ENCODE measurements at regions not wholly inside any gene's neighbourhood (a gene's known extent, or its start where the extent isn't known, plus 50 kb on each side); places are given as distances from the start of the nearest gene placed in this dataset.

DNA sequence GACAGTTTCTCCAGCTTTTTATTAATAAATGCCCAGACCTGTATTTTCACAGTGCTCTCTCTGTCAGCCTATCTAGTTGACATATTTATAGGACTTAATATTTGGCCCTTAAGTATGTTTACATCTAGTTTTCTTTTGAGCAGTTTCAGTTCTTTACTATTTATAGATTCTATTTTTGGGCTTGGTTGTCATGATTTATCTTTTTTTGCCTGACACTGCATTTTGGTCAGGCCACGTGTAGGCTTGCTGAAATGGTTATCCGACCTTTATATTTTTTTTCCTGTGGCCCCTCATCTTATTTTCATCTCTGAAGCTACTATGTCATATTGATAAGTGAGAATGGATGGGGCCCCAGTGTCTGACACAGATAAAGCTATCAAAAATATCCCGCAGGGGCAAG lies 515.4 kb upstream of the FZD8 start:
- ATAC-seq = no peak
- Histone ChIP-seq H3K9me3 (ENCODE audit: control insufficient read depth in 1 of 2, insufficient read depth in 1 of 2, low read depth in 1 of 2, low read length in 2 of 2) (peaks cover 7 to 14% of the 10 kb centered on the region in 2 experiments; a peak in 2 of 4 replicates), H3K9ac (ENCODE audit: low read length) (no peak overlapping the region)

More for the DNA sequence above, 515.4 kb upstream of the FZD8 start:
- no peak overlapping the region for H3K27ac ChIP-seq (ENCODE audit: low read depth, low read length)
- DNase-seq (ENCODE audit: low read depth, low spot score) = no peak
- H2AFZ ChIP-seq (ENCODE audit: low read depth, low read length, poor library complexity, severe bottlenecking) = no peak overlapping the region
- no peaks in the 10 kb centered on the region for H3K79me2 ChIP-seq (ENCODE audit: insufficient read depth, low read length)
- no peaks in the 10 kb centered on the region for H4K20me1 ChIP-seq (ENCODE audit: insufficient read depth)
- POLR2A ChIA-PET = no interaction called here
- no peaks in the 10 kb centered on the region for H3K36me3 ChIP-seq (ENCODE audit: control insufficient read depth in 1 of 2, insufficient read depth in 2 of 2, low read length in 2 of 2)
- H3K4me2 ChIP-seq (ENCODE audit: low read length) = no peak overlapping the region
- intact Hi-C loops (cut with micrococcal nuclease) = no loop called here
- H3K9me2 ChIP-seq (ENCODE audit: insufficient read depth) = no peaks in the 10 kb centered on the region
- no TSS peak for BruUV-seq (replicated peaks)
- no peak overlapping the region for H3K4me3 ChIP-seq (replicated peaks in 1 of 2; ENCODE audit: low read depth in 1 of 2, low read length in 2 of 2)
- CTCF ChIA-PET = no interaction called here
- no peaks in the 10 kb centered on the region for H3K4me1 ChIP-seq (ENCODE audit: control insufficient read depth in 1 of 2, insufficient read depth in 2 of 2, low read length in 2 of 2)
- TF ChIP-seq, protein P1, sequence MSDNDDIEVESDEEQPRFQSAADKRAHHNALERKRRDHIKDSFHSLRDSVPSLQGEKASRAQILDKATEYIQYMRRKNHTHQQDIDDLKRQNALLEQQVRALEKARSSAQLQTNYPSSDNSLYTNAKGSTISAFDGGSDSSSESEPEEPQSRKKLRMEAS (IDR thresholded peaks at IDR 0.05) = no peak
- TF ChIP-seq, protein P2, sequence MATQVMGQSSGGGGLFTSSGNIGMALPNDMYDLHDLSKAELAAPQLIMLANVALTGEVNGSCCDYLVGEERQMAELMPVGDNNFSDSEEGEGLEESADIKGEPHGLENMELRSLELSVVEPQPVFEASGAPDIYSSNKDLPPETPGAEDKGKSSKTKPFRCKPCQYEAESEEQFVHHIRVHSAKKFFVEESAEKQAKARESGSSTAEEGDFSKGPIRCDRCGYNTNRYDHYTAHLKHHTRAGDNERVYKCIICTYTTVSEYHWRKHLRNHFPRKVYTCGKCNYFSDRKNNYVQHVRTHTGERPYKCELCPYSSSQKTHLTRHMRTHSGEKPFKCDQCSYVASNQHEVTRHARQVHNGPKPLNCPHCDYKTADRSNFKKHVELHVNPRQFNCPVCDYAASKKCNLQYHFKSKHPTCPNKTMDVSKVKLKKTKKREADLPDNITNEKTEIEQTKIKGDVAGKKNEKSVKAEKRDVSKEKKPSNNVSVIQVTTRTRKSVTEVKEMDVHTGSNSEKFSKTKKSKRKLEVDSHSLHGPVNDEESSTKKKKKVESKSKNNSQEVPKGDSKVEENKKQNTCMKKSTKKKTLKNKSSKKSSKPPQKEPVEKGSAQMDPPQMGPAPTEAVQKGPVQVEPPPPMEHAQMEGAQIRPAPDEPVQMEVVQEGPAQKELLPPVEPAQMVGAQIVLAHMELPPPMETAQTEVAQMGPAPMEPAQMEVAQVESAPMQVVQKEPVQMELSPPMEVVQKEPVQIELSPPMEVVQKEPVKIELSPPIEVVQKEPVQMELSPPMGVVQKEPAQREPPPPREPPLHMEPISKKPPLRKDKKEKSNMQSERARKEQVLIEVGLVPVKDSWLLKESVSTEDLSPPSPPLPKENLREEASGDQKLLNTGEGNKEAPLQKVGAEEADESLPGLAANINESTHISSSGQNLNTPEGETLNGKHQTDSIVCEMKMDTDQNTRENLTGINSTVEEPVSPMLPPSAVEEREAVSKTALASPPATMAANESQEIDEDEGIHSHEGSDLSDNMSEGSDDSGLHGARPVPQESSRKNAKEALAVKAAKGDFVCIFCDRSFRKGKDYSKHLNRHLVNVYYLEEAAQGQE (IDR thresholded peaks at IDR 0.05; ENCODE audit: low read depth) = no peak
- no peak for TF ChIP-seq ZFX (IDR thresholded peaks at IDR 0.05)
- TF ChIP-seq, protein P3, sequence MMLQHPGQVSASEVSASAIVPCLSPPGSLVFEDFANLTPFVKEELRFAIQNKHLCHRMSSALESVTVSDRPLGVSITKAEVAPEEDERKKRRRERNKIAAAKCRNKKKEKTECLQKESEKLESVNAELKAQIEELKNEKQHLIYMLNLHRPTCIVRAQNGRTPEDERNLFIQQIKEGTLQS (IDR thresholded peaks at IDR 0.05) = no peak
- TF ChIP-seq POLR2A (IDR thresholded peaks at IDR 0.05; ENCODE audit: borderline replicate concordance, extremely low read depth, insufficient read depth, insufficient read length) = no peak
- TF ChIP-seq, protein P4, sequence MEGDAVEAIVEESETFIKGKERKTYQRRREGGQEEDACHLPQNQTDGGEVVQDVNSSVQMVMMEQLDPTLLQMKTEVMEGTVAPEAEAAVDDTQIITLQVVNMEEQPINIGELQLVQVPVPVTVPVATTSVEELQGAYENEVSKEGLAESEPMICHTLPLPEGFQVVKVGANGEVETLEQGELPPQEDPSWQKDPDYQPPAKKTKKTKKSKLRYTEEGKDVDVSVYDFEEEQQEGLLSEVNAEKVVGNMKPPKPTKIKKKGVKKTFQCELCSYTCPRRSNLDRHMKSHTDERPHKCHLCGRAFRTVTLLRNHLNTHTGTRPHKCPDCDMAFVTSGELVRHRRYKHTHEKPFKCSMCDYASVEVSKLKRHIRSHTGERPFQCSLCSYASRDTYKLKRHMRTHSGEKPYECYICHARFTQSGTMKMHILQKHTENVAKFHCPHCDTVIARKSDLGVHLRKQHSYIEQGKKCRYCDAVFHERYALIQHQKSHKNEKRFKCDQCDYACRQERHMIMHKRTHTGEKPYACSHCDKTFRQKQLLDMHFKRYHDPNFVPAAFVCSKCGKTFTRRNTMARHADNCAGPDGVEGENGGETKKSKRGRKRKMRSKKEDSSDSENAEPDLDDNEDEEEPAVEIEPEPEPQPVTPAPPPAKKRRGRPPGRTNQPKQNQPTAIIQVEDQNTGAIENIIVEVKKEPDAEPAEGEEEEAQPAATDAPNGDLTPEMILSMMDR (IDR thresholded peaks at IDR 0.05 in 2 of 3, conservative IDR thresholded peaks at IDR 0.05 in 1 of 3; ENCODE audit: borderline replicate concordance in 1 of 3, insufficient read depth in 1 of 3, low read depth in 2 of 3, low read length in 2 of 3) = no peak
- TF ChIP-seq RAD21 (IDR thresholded peaks at IDR 0.05; ENCODE audit: low read depth) = no peak
- TF ChIP-seq JUND (IDR thresholded peaks at IDR 0.05) = no peak
- TF ChIP-seq POLR2AphosphoS5 (IDR thresholded peaks at IDR 0.05; ENCODE audit: low read depth, low read length) = no peak
- no peak for TF ChIP-seq FOSL1 (IDR thresholded peaks at IDR 0.05; ENCODE audit: low read depth)
- TF ChIP-seq ELF1 (IDR thresholded peaks at IDR 0.05; ENCODE audit: borderline replicate concordance, low read depth) = no peak
- no peak for TF ChIP-seq EZH2 (IDR thresholded peaks at IDR 0.05)
- TF ChIP-seq EZH2phosphoT487 (IDR thresholded peaks at IDR 0.05; ENCODE audit: borderline replicate concordance) = no peak
- TF ChIP-seq CEBPB (IDR thresholded peaks at IDR 0.05; ENCODE audit: low read depth) = no peak
- no peak for TF ChIP-seq SIN3A (IDR thresholded peaks at IDR 0.05; ENCODE audit: low read depth)
- TF ChIP-seq CBX3 (IDR thresholded peaks at IDR 0.05; ENCODE audit: low read depth) = no peak
- no peak for TF ChIP-seq SRF (IDR thresholded peaks at IDR 0.05; ENCODE audit: low read depth)
- TF ChIP-seq, protein P5, sequence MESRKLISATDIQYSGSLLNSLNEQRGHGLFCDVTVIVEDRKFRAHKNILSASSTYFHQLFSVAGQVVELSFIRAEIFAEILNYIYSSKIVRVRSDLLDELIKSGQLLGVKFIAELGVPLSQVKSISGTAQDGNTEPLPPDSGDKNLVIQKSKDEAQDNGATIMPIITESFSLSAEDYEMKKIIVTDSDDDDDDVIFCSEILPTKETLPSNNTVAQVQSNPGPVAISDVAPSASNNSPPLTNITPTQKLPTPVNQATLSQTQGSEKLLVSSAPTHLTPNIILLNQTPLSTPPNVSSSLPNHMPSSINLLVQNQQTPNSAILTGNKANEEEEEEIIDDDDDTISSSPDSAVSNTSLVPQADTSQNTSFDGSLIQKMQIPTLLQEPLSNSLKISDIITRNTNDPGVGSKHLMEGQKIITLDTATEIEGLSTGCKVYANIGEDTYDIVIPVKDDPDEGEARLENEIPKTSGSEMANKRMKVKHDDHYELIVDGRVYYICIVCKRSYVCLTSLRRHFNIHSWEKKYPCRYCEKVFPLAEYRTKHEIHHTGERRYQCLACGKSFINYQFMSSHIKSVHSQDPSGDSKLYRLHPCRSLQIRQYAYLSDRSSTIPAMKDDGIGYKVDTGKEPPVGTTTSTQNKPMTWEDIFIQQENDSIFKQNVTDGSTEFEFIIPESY (IDR thresholded peaks at IDR 0.05; ENCODE audit: extremely low read depth, insufficient replicate concordance, low read length) = no peak
- no peaks in the 10 kb centered on the region for H3K27me3 ChIP-seq (ENCODE audit: insufficient read depth, low read length)
- RAD21 ChIA-PET (ENCODE audit: low non-redundant PET in 1 of 2, low total read pairs in 2 of 2, uncharacterized antibody in 2 of 2, unreplicated experiment in 2 of 2) = no interaction called here
